DND-41 (cell line): ENCODE measurements at regions not wholly inside any gene's neighbourhood (a gene's known extent, or its start where the extent isn't known, plus 50 kb on each side); places are given as distances from the start of the nearest gene placed in this dataset.

Source experiments
- ATAC-seq: fragments of 200-7000 bp; cut with Tn5 transposase; 3 replicates; pipeline ENCODE4 v1.9.1; 2021; ENCODE audit warnings: low read depth; ENCODE audit not compliant: insufficient read depth
- DNase-seq: peaks from one replicate; pipeline ENCODE4 v3.0.0-alpha.2; 2020
- H2AFZ ChIP-seq: 2 replicates; pipeline ENCODE4 v1.6.0; 2012; ENCODE audit warnings: low read depth, low read length
- H3K27ac ChIP-seq: 2 replicates; pipeline ENCODE4 v1.5.1; 2012; ENCODE audit warnings: low read length, inconsistent platforms
- H3K27me3 ChIP-seq: fragments of 200-600 bp; sonication (generic); 2 replicates; pipeline ENCODE4 v1.6.0; 2012; ENCODE audit warnings: low read length, mild to moderate bottlenecking, inconsistent platforms; ENCODE audit not compliant: insufficient read depth, poor library complexity
- H3K36me3 ChIP-seq: 2 replicates; pipeline ENCODE4 v1.5.1; 2012; ENCODE audit warnings: low read length, inconsistent platforms; ENCODE audit not compliant: insufficient read depth
- H3K4me1 ChIP-seq: 2 replicates; pipeline ENCODE4 v1.5.1; 2012; ENCODE audit warnings: mild to moderate bottlenecking, low read length; ENCODE audit not compliant: insufficient read depth
- H3K4me2 ChIP-seq: 2 replicates; pipeline ENCODE4 v1.6.0; 2012; ENCODE audit warnings: mild to moderate bottlenecking, moderate library complexity, low read length, inconsistent platforms; ENCODE audit not compliant: insufficient read depth
- H3K4me3 ChIP-seq, 2 experiments: fragments of 200-600 bp in 1 of 2; shearing (Covaris generic) in 1 of 2; 2 replicates each; pipeline ENCODE4 v1.5.1; 2012 to 2016; ENCODE audit warnings: inconsistent platforms in 2 of 2, low read length in 2 of 2, mild to moderate bottlenecking in 2 of 2, low read depth in 1 of 2, moderate library complexity in 1 of 2
- H3K79me2 ChIP-seq: 2 replicates; pipeline ENCODE4 v1.6.0; 2012; ENCODE audit warnings: low read length, inconsistent platforms; ENCODE audit not compliant: insufficient read depth
- H3K9ac ChIP-seq: 2 replicates; pipeline ENCODE4 v1.6.0; 2012; ENCODE audit warnings: low read depth, mild to moderate bottlenecking, inconsistent platforms, low read length, moderate library complexity
- H3K9me3 ChIP-seq: 2 replicates; pipeline ENCODE4 v1.5.1; 2012; ENCODE audit warnings: low read length, moderate library complexity, mild to moderate bottlenecking, inconsistent platforms; ENCODE audit not compliant: insufficient read depth, severe bottlenecking
- H4K20me1 ChIP-seq: 2 replicates; pipeline ENCODE4 v1.6.0; 2012; ENCODE audit warnings: low read length; ENCODE audit not compliant: insufficient read depth
- CTCF ChIP-seq: IDR thresholded peaks from 2 replicates; pipeline ENCODE4 v1.5.1; 2012; ENCODE audit warnings: borderline replicate concordance, low read length, moderate library complexity, mild to moderate bottlenecking; ENCODE audit not compliant: poor library complexity, severe bottlenecking; ENCODE audit errors: extremely low read depth
- EZH2 ChIP-seq: IDR thresholded peaks from 3 replicates; pipeline ENCODE4 v1.6.1; 2012; ENCODE audit warnings: borderline replicate concordance, low read depth, mild to moderate bottlenecking, moderate library complexity, low read length, inconsistent platforms; ENCODE audit not compliant: severe bottlenecking

GRCh38 chr1:76687307-76688175 is 179.7 kb upstream of the ST6GALNAC5 start:
- TF ChIP-seq EZH2 (no peak), CTCF (no peak)
- DNase-seq (no peak), ATAC-seq (no peak)
- no peaks in the 10 kb centered on the region for H4K20me1 ChIP-seq
- no peaks in the 10 kb centered on the region for H3K27me3 ChIP-seq
- no peak overlapping the region for H3K27ac ChIP-seq
- no peaks in the 10 kb centered on the region for H3K79me2 ChIP-seq
- no peaks in the 10 kb centered on the region for H3K9me3 ChIP-seq
- no peak overlapping the region for H3K4me2 ChIP-seq
- no peaks in the 10 kb centered on the region for H3K4me1 ChIP-seq
- H3K9ac ChIP-seq, result no peak overlapping the region
- no peaks in the 10 kb centered on the region for H3K36me3 ChIP-seq
- no peak overlapping the region for H3K4me3 ChIP-seq
- no peak overlapping the region for H2AFZ ChIP-seq

GRCh38 chr1:76690766-76691165 is 176.5 kb upstream of the ST6GALNAC5 start:
- no peak overlapping the region for H3K4me3 ChIP-seq
- no peak for ATAC-seq
- no peak for DNase-seq
- no peaks in the 10 kb centered on the region for H3K4me1 ChIP-seq
- H3K4me2 ChIP-seq, result no peak overlapping the region
- H3K36me3 ChIP-seq, result no peaks in the 10 kb centered on the region
- no peaks in the 10 kb centered on the region for H4K20me1 ChIP-seq
- no peak overlapping the region for H2AFZ ChIP-seq
- no peak for TF ChIP-seq EZH2
- no peak for TF ChIP-seq CTCF
- no peaks in the 10 kb centered on the region for H3K79me2 ChIP-seq
- H3K9me3 ChIP-seq, result no peaks in the 10 kb centered on the region
- H3K27ac ChIP-seq, result no peak overlapping the region
- no peaks in the 10 kb centered on the region for H3K27me3 ChIP-seq
- H3K9ac ChIP-seq, result no peak overlapping the region

GRCh38 chr1:76695535-76695934 is 171.7 kb upstream of the ST6GALNAC5 start:
- H4K20me1 ChIP-seq, result no peaks in the 10 kb centered on the region
- no peak for ATAC-seq

More at GRCh38 chr1:76695535-76695934, 171.7 kb upstream of the ST6GALNAC5 start:
- H3K27me3 ChIP-seq, result no peaks in the 10 kb centered on the region
- no peak for DNase-seq
- no peaks in the 10 kb centered on the region for H3K36me3 ChIP-seq
- no peak overlapping the region for H3K4me3 ChIP-seq
- no peak overlapping the region for H3K27ac ChIP-seq
- H3K4me1 ChIP-seq, result no peaks in the 10 kb centered on the region
- TF ChIP-seq CTCF (no peak), EZH2 (no peak)
- no peaks in the 10 kb centered on the region for H3K79me2 ChIP-seq
- no peak overlapping the region for H3K4me2 ChIP-seq
- H3K9me3 ChIP-seq, result no peaks in the 10 kb centered on the region
- H2AFZ ChIP-seq, result no peak overlapping the region
- no peak overlapping the region for H3K9ac ChIP-seq
